Lower leg skin (tissue), 3 donors: ENCODE measurements at regions not wholly inside any gene's neighbourhood (a gene's known extent, or its start where the extent isn't known, plus 50 kb on each side); places are given as distances from the start of the nearest gene placed in this dataset.
"Not testable (repeated sequence)": the region's sequence is repeated elsewhere in the genome, so short reads cannot be mapped to it uniquely, and the experiment has no call there.

Source experiments
- CTCF ChIP-seq, 3 donors: fragments of 450-650 bp; IDR thresholded peaks; one replicate each; pipeline ENCODE4 v1.5.1; 2016; ENCODE audit warnings: antibody characterized with exemption in 3 of 3, mild to moderate bottlenecking in 3 of 3, moderate library complexity in 2 of 3
- POLR2A ChIP-seq, 2 donors: fragments of 450-650 bp; IDR thresholded peaks; one replicate each; pipeline ENCODE4 v1.6.1; 2016 to 2017; ENCODE audit warnings: antibody characterized with exemption in 2 of 2, mild to moderate bottlenecking in 1 of 2, moderate library complexity in 1 of 2

- not testable (repeated sequence) for TF ChIP-seq CTCF, POLR2A (IDR thresholded peaks at IDR 0.05)
These were observed 375.5 kb downstream of the BCL2L11 start for GRCh38 chr2:111496176-111496575.
